ENCODE measurements at regions not wholly inside any gene's neighbourhood (a gene's known extent, or its start where the extent isn't known, plus 50 kb on each side); places are given as distances from the start of the nearest gene placed in this dataset.

GRCh38 chr5:130992095-130992494 lies 173.0 kb downstream of the HINT1 start:
- no peak overlapping the region for H3K9ac ChIP-seq (ENCODE audit: low read depth, low read length)
- H3K4me1 ChIP-seq (ENCODE audit: insufficient read depth, low read length) = peaks cover 10% of the 10 kb centered on the region
- H3K9me3 ChIP-seq (ENCODE audit: control insufficient read depth, insufficient read depth, low read length) = no peaks in the 10 kb centered on the region
- H3K36me3 ChIP-seq (ENCODE audit: insufficient read depth, low read length) = no peaks in the 10 kb centered on the region

GRCh38 chr5:130985776-130986175 lies 179.3 kb downstream of the HINT1 start:
- H3K9me3 ChIP-seq (ENCODE audit: control insufficient read depth, insufficient read depth, low read length) = 0 out of 2 replicates have a peak, but pooled peaks cover 4% of the 10 kb centered on the region
- H3K36me3 ChIP-seq (ENCODE audit: insufficient read depth, low read length) = no peaks in the 10 kb centered on the region; the same call in 1 of the 2 replicates
- no peak overlapping the region for H3K9ac ChIP-seq (ENCODE audit: low read depth, low read length)
- H3K4me1 ChIP-seq (ENCODE audit: insufficient read depth, low read length) = no peaks in the 10 kb centered on the region; the same call in 1 of the 2 replicates

GRCh38 chr5:130981663-130982062 lies 183.4 kb downstream of the HINT1 start:
- Histone ChIP-seq H3K9me3 (ENCODE audit: control insufficient read depth, insufficient read depth, low read length) (0 out of 2 replicates have a peak, but pooled peaks cover 4% of the 10 kb centered on the region), H3K36me3 (ENCODE audit: insufficient read depth, low read length) (no peaks in the 10 kb centered on the region; the same call in 1 of the 2 replicates), H3K4me1 (ENCODE audit: insufficient read depth, low read length) (no peaks in the 10 kb centered on the region; the same call in 1 of the 2 replicates), H3K9ac (ENCODE audit: low read depth, low read length) (no peak overlapping the region)

- Histone ChIP-seq H3K9ac (ENCODE audit: low read depth, low read length) (no peak overlapping the region), H3K9me3 (ENCODE audit: control insufficient read depth, insufficient read depth, low read length) (0 out of 2 replicates have a peak, but pooled peaks cover 4% of the 10 kb centered on the region), H3K4me1 (ENCODE audit: insufficient read depth, low read length) (no peaks in the 10 kb centered on the region; the same call in 1 of the 2 replicates), H3K36me3 (ENCODE audit: insufficient read depth, low read length) (no peaks in the 10 kb centered on the region; the same call in 1 of the 2 replicates)
Measured at GRCh38 chr5:130978475-130978874, 186.6 kb downstream of the HINT1 start.

- H3K4me1 ChIP-seq (ENCODE audit: insufficient read depth, low read length) = no peaks in the 10 kb centered on the region; the same call in 1 of the 2 replicates
- H3K9ac ChIP-seq (ENCODE audit: low read depth, low read length) = no peak overlapping the region
- no peaks in the 10 kb centered on the region; the same call in 1 of the 2 replicates for H3K36me3 ChIP-seq (ENCODE audit: insufficient read depth, low read length)
- 0 out of 2 replicates have a peak, but pooled peaks cover 1% of the 10 kb centered on the region for H3K9me3 ChIP-seq (ENCODE audit: control insufficient read depth, insufficient read depth, low read length)
Measured at GRCh38 chr5:130976493-130976892, 188.6 kb downstream of the HINT1 start.

- Histone ChIP-seq H3K9ac (ENCODE audit: low read depth, low read length) (no peak overlapping the region), H3K4me1 (ENCODE audit: insufficient read depth, low read length) (no peaks in the 10 kb centered on the region; the same call in 1 of the 2 replicates), H3K9me3 (ENCODE audit: control insufficient read depth, insufficient read depth, low read length) (no peaks in the 10 kb centered on the region), H3K36me3 (ENCODE audit: insufficient read depth, low read length) (no peaks in the 10 kb centered on the region)
Measured at GRCh38 chr5:130975847-130976246, 189.2 kb downstream of the HINT1 start.

GRCh38 chr5:130975299-130975698 lies 189.8 kb downstream of the HINT1 start:
- Histone ChIP-seq H3K9ac (ENCODE audit: low read depth, low read length) (no peak overlapping the region), H3K36me3 (ENCODE audit: insufficient read depth, low read length) (no peaks in the 10 kb centered on the region), H3K4me1 (ENCODE audit: insufficient read depth, low read length) (no peaks in the 10 kb centered on the region; the same call in 1 of the 2 replicates), H3K9me3 (ENCODE audit: control insufficient read depth, insufficient read depth, low read length) (no peaks in the 10 kb centered on the region)

- H3K9me3 ChIP-seq (ENCODE audit: control insufficient read depth, insufficient read depth, low read length) = no peaks in the 10 kb centered on the region
- H3K9ac ChIP-seq (ENCODE audit: low read depth, low read length) = no peak overlapping the region
- no peaks in the 10 kb centered on the region; the same call in 1 of the 2 replicates for H3K4me1 ChIP-seq (ENCODE audit: insufficient read depth, low read length)
- no peaks in the 10 kb centered on the region for H3K36me3 ChIP-seq (ENCODE audit: insufficient read depth, low read length)
Measured at GRCh38 chr5:130974021-130974683, 190.9 kb downstream of the HINT1 start.

- Histone ChIP-seq H3K36me3 (ENCODE audit: insufficient read depth, low read length) (no peaks in the 10 kb centered on the region), H3K9ac (ENCODE audit: low read depth, low read length) (no peak overlapping the region), H3K9me3 (ENCODE audit: control insufficient read depth, insufficient read depth, low read length) (no peaks in the 10 kb centered on the region), H3K4me1 (ENCODE audit: insufficient read depth, low read length) (no peaks in the 10 kb centered on the region)
Measured at GRCh38 chr5:130966990-130967525, 198.0 kb downstream of the HINT1 start.

GRCh38 chr5:130965920-130966319 lies 199.1 kb downstream of the HINT1 start:
- H3K9me3 ChIP-seq (ENCODE audit: control insufficient read depth, insufficient read depth, low read length) = no peaks in the 10 kb centered on the region
- H3K9ac ChIP-seq (ENCODE audit: low read depth, low read length) = no peak overlapping the region
- H3K4me1 ChIP-seq (ENCODE audit: insufficient read depth, low read length) = no peaks in the 10 kb centered on the region
- H3K36me3 ChIP-seq (ENCODE audit: insufficient read depth, low read length) = no peaks in the 10 kb centered on the region

GRCh38 chr5:130965360-130965759 lies 199.7 kb downstream of the HINT1 start:
- no peaks in the 10 kb centered on the region for H3K36me3 ChIP-seq (ENCODE audit: insufficient read depth, low read length)
- H3K9ac ChIP-seq (ENCODE audit: low read depth, low read length) = no peak overlapping the region
- no peaks in the 10 kb centered on the region for H3K9me3 ChIP-seq (ENCODE audit: control insufficient read depth, insufficient read depth, low read length)
- no peaks in the 10 kb centered on the region for H3K4me1 ChIP-seq (ENCODE audit: insufficient read depth, low read length)

GRCh38 chr5:130964231-130965202 lies 200.5 kb downstream of the HINT1 start:
- Histone ChIP-seq H3K36me3 (ENCODE audit: insufficient read depth, low read length) (no peaks in the 10 kb centered on the region), H3K9ac (ENCODE audit: low read depth, low read length) (no peak overlapping the region), H3K9me3 (ENCODE audit: control insufficient read depth, insufficient read depth, low read length) (no peaks in the 10 kb centered on the region), H3K4me1 (ENCODE audit: insufficient read depth, low read length) (no peaks in the 10 kb centered on the region)

GRCh38 chr5:130963798-130964197 lies 201.3 kb downstream of the HINT1 start:
- no peak overlapping the region for H3K9ac ChIP-seq (ENCODE audit: low read depth, low read length)
- H3K36me3 ChIP-seq (ENCODE audit: insufficient read depth, low read length) = no peaks in the 10 kb centered on the region
- H3K9me3 ChIP-seq (ENCODE audit: control insufficient read depth, insufficient read depth, low read length) = no peaks in the 10 kb centered on the region
- no peaks in the 10 kb centered on the region for H3K4me1 ChIP-seq (ENCODE audit: insufficient read depth, low read length)

GRCh38 chr5:130957151-130957550 lies 207.9 kb downstream of the HINT1 start:
- Histone ChIP-seq H3K9me3 (ENCODE audit: control insufficient read depth, insufficient read depth, low read length) (no peaks in the 10 kb centered on the region), H3K36me3 (ENCODE audit: insufficient read depth, low read length) (no peaks in the 10 kb centered on the region), H3K9ac (ENCODE audit: low read depth, low read length) (no peak overlapping the region), H3K4me1 (ENCODE audit: insufficient read depth, low read length) (no peaks in the 10 kb centered on the region)

Measured in ES-I3 (cell line).